ENCODE measurements at regions not wholly inside any gene's neighbourhood (a gene's known extent, or its start where the extent isn't known, plus 50 kb on each side); places are given as distances from the start of the nearest gene placed in this dataset.

- ChIA-PET POLR2A (ENCODE audit: partially characterized antibody) (no interaction called here), CTCF (ENCODE audit: partially characterized antibody) (no interaction called here)
- no peak overlapping the region for H3K4me3 Mint-ChIP-seq
- Histone ChIP-seq H3K36me3 (ENCODE audit: insufficient read depth, low read length) (no peaks in the 10 kb centered on the region), H3K4me3 (ENCODE audit: low read length in 2 of 2) (no peak overlapping the region), H3K9me3 (ENCODE audit: control insufficient read depth in 1 of 2, low read length in 2 of 2) (no peaks in the 10 kb centered on the region), H3K27me3 (ENCODE audit: insufficient read depth, low read length) (no peaks in the 10 kb centered on the region), H3K4me1 (ENCODE audit: insufficient read depth, low read length) (no peaks in the 10 kb centered on the region), H3K27ac (ENCODE audit: low read depth, low read length) (no peak overlapping the region)
- intact Hi-C loops (cut with micrococcal nuclease), result no loop called here
- peaks cover 0 to 4% (median 1%) of the 10 kb centered on the region in 8 donors for H3K9me3 Mint-ChIP-seq
- no peaks in the 10 kb centered on the region for H3K4me1 Mint-ChIP-seq
- DNase-seq, result no peak
- H3K27ac Mint-ChIP-seq, result no peak overlapping the region
- H3K36me3 Mint-ChIP-seq, result no peaks in the 10 kb centered on the region
- H3K27me3 Mint-ChIP-seq, result no peaks in the 10 kb centered on the region
Measured at GRCh38 chr5:2472670-2473069, 278.8 kb downstream of the IRX2 start.

GRCh38 chr5:2471152-2471879, 280.2 kb downstream of the IRX2 start:
- H3K4me1 ChIP-seq (ENCODE audit: insufficient read depth, low read length), result no peaks in the 10 kb centered on the region
- no peak overlapping the region for H3K27ac ChIP-seq (ENCODE audit: low read depth, low read length)
- H3K4me3 ChIP-seq (ENCODE audit: low read length in 2 of 2), result no peak overlapping the region
- DNase-seq, result no peak
- peaks cover 0 to 3% (median 1%) of the 10 kb centered on the region in 8 donors for H3K9me3 Mint-ChIP-seq
- no peaks in the 10 kb centered on the region for H3K9me3 ChIP-seq (ENCODE audit: control insufficient read depth in 1 of 2, low read length in 2 of 2)
- H3K4me1 Mint-ChIP-seq, result no peaks in the 10 kb centered on the region
- H3K36me3 ChIP-seq (ENCODE audit: insufficient read depth, low read length), result no peaks in the 10 kb centered on the region
- ChIA-PET POLR2A (ENCODE audit: partially characterized antibody) (no interaction called here), CTCF (ENCODE audit: partially characterized antibody) (no interaction called here)
- H3K36me3 Mint-ChIP-seq, result no peaks in the 10 kb centered on the region
- H3K27me3 Mint-ChIP-seq, result no peaks in the 10 kb centered on the region
- no peak overlapping the region for H3K4me3 Mint-ChIP-seq
- intact Hi-C loops (cut with micrococcal nuclease), result no loop called here
- no peaks in the 10 kb centered on the region for H3K27me3 ChIP-seq (ENCODE audit: insufficient read depth, low read length)
- no peak overlapping the region for H3K27ac Mint-ChIP-seq

- Histone ChIP-seq H3K27ac (ENCODE audit: low read depth, low read length) (no peak overlapping the region), H3K4me3 (ENCODE audit: low read length in 2 of 2) (no peak overlapping the region), H3K27me3 (ENCODE audit: insufficient read depth, low read length) (no peaks in the 10 kb centered on the region), H3K9me3 (ENCODE audit: control insufficient read depth in 1 of 2, low read length in 2 of 2) (no peaks in the 10 kb centered on the region), H3K36me3 (ENCODE audit: insufficient read depth, low read length) (no peaks in the 10 kb centered on the region), H3K4me1 (ENCODE audit: insufficient read depth, low read length) (no peaks in the 10 kb centered on the region)
- POLR2A ChIA-PET (ENCODE audit: partially characterized antibody), result no interaction called here
- CTCF ChIA-PET (ENCODE audit: partially characterized antibody), result no interaction called here
- Mint-ChIP-seq H3K9me3 (peaks cover 0 to 9% (median 2%) of the 10 kb centered on the region in 8 donors), H3K4me1 (no peaks in the 10 kb centered on the region), H3K4me3 (no peak overlapping the region), H3K27me3 (no peaks in the 10 kb centered on the region), H3K27ac (no peak overlapping the region), H3K36me3 (no peaks in the 10 kb centered on the region)
- intact Hi-C loops (cut with micrococcal nuclease), result no loop called here
- DNase-seq, result no peak
Measured at GRCh38 chr5:2466966-2467365, 284.5 kb downstream of the IRX2 start.

GRCh38 chr5:2465383-2465782, 286.1 kb downstream of the IRX2 start:
- Mint-ChIP-seq H3K4me3 (no peak overlapping the region), H3K4me1 (no peaks in the 10 kb centered on the region), H3K27ac (no peak overlapping the region), H3K36me3 (no peaks in the 10 kb centered on the region), H3K27me3 (peaks cover 0 to 2% of the 10 kb centered on the region in 2 donors), H3K9me3 (peaks cover 0 to 7% (median 1%) of the 10 kb centered on the region in 8 donors)
- H3K27me3 ChIP-seq (ENCODE audit: insufficient read depth, low read length), result no peaks in the 10 kb centered on the region
- no peak overlapping the region for H3K4me3 ChIP-seq (ENCODE audit: low read length in 2 of 2)
- ChIA-PET POLR2A (ENCODE audit: partially characterized antibody) (no interaction called here), CTCF (ENCODE audit: partially characterized antibody) (no interaction called here)
- no peak for DNase-seq
- intact Hi-C loops (cut with micrococcal nuclease), result no loop called here
- no peaks in the 10 kb centered on the region for H3K4me1 ChIP-seq (ENCODE audit: insufficient read depth, low read length)
- H3K27ac ChIP-seq (ENCODE audit: low read depth, low read length), result no peak overlapping the region
- no peaks in the 10 kb centered on the region for H3K9me3 ChIP-seq (ENCODE audit: control insufficient read depth in 1 of 2, low read length in 2 of 2)
- no peaks in the 10 kb centered on the region for H3K36me3 ChIP-seq (ENCODE audit: insufficient read depth, low read length)

GRCh38 chr5:2464141-2464540, 287.3 kb downstream of the IRX2 start:
- no peak overlapping the region for H3K27ac Mint-ChIP-seq
- H3K4me1 ChIP-seq (ENCODE audit: insufficient read depth, low read length), result no peaks in the 10 kb centered on the region
- H3K4me1 Mint-ChIP-seq, result no peaks in the 10 kb centered on the region
- H3K27ac ChIP-seq (ENCODE audit: low read depth, low read length), result no peak overlapping the region
- H3K27me3 Mint-ChIP-seq, result peaks cover 0 to 2% of the 10 kb centered on the region in 2 donors
- H3K9me3 ChIP-seq (ENCODE audit: control insufficient read depth in 1 of 2, low read length in 2 of 2), result no peaks in the 10 kb centered on the region
- intact Hi-C loops (cut with micrococcal nuclease), result no loop called here
- H3K9me3 Mint-ChIP-seq, result peaks cover 0 to 7% (median 3%) of the 10 kb centered on the region in 8 donors
- H3K36me3 Mint-ChIP-seq, result no peaks in the 10 kb centered on the region
- no peaks in the 10 kb centered on the region for H3K36me3 ChIP-seq (ENCODE audit: insufficient read depth, low read length)
- POLR2A ChIA-PET (ENCODE audit: partially characterized antibody), result no interaction called here
- H3K4me3 ChIP-seq (ENCODE audit: low read length in 2 of 2), result no peak overlapping the region
- H3K27me3 ChIP-seq (ENCODE audit: insufficient read depth, low read length), result no peaks in the 10 kb centered on the region
- CTCF ChIA-PET (ENCODE audit: partially characterized antibody), result no interaction called here
- H3K4me3 Mint-ChIP-seq, result no peak overlapping the region
- DNase-seq, result no peak

GRCh38 chr5:2461701-2462691, 289.5 kb downstream of the IRX2 start:
- H3K27me3 Mint-ChIP-seq, result peaks cover 0 to 2% of the 10 kb centered on the region in 2 donors
- Histone ChIP-seq H3K9me3 (ENCODE audit: control insufficient read depth in 1 of 2, low read length in 2 of 2) (no peaks in the 10 kb centered on the region), H3K27ac (ENCODE audit: low read depth, low read length) (no peak overlapping the region), H3K4me3 (ENCODE audit: low read length in 2 of 2) (no peak overlapping the region), H3K36me3 (ENCODE audit: insufficient read depth, low read length) (no peaks in the 10 kb centered on the region), H3K4me1 (ENCODE audit: insufficient read depth, low read length) (no peaks in the 10 kb centered on the region), H3K27me3 (ENCODE audit: insufficient read depth, low read length) (no peaks in the 10 kb centered on the region)
- ChIA-PET POLR2A (ENCODE audit: partially characterized antibody) (no interaction called here), CTCF (ENCODE audit: partially characterized antibody) (no interaction called here)
- DNase-seq, result no peak
- intact Hi-C loops (cut with micrococcal nuclease), result no loop called here
- no peaks in the 10 kb centered on the region for H3K36me3 Mint-ChIP-seq
- peaks cover 0 to 7% (median 3%) of the 10 kb centered on the region in 8 donors for H3K9me3 Mint-ChIP-seq
- peak overlapping the region in 1 of 7 donors; percentile 6 for H3K27ac Mint-ChIP-seq
- H3K4me3 Mint-ChIP-seq, result no peak overlapping the region
- no peaks in the 10 kb centered on the region for H3K4me1 Mint-ChIP-seq

GRCh38 chr5:2460098-2460497, 291.4 kb downstream of the IRX2 start:
- no peak overlapping the region for H3K27ac ChIP-seq (ENCODE audit: low read depth, low read length)
- ChIA-PET POLR2A (ENCODE audit: partially characterized antibody) (no interaction called here), CTCF (ENCODE audit: partially characterized antibody) (no interaction called here)
- Mint-ChIP-seq H3K9me3 (peaks cover 0 to 6% (median 3%) of the 10 kb centered on the region in 8 donors), H3K4me3 (peak overlapping the region in 1 of 8 donors; percentile 23), H3K4me1 (no peaks in the 10 kb centered on the region), H3K27me3 (peaks cover 0 to 2% of the 10 kb centered on the region in 2 donors), H3K27ac (no peak overlapping the region), H3K36me3 (no peaks in the 10 kb centered on the region)
- no peak overlapping the region for H3K4me3 ChIP-seq (ENCODE audit: low read length in 2 of 2)
- no peaks in the 10 kb centered on the region for H3K9me3 ChIP-seq (ENCODE audit: control insufficient read depth in 1 of 2, low read length in 2 of 2)
- no peaks in the 10 kb centered on the region for H3K4me1 ChIP-seq (ENCODE audit: insufficient read depth, low read length)
- intact Hi-C loops (cut with micrococcal nuclease), result no loop called here
- DNase-seq, result no peak
- H3K36me3 ChIP-seq (ENCODE audit: insufficient read depth, low read length), result no peaks in the 10 kb centered on the region
- no peaks in the 10 kb centered on the region for H3K27me3 ChIP-seq (ENCODE audit: insufficient read depth, low read length)

Data from CD4-positive, alpha-beta memory T cell (primary cell).